ENCODE measurements at regions not wholly inside any gene's neighbourhood (a gene's known extent, or its start where the extent isn't known, plus 50 kb on each side); places are given as distances from the start of the nearest gene placed in this dataset.

DNA sequence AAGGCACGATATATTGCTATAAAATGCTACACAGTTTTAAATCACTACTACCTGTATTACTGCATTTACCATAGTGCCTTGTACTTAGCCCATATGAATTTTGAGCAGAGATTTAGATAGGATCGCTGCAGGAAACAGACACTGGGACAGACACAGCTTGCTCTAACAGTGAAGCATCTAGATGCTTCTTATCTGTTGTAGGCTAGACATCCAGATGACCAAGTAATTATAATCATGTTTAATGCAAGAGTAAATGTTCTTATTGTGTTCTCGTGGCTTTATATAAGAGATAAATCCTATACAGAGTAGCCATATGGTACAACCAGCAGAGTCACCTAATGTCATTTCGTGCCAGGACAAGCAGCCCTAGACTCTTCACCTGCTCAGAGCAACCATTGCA lies 92.8 kb downstream of the ASCL1 start:
- no peak for TF ChIP-seq POLR2AphosphoS5 (IDR thresholded peaks at IDR 0.05; ENCODE audit: low read depth, low read length)
- TF ChIP-seq TAF1 (IDR thresholded peaks at IDR 0.05; ENCODE audit: borderline replicate concordance, low read depth, low read length) = no peak
